ENCODE measurements at regions not wholly inside any gene's neighbourhood (a gene's known extent, or its start where the extent isn't known, plus 50 kb on each side); places are given as distances from the start of the nearest gene placed in this dataset.

- intact Hi-C loops (cut with DNase I; ENCODE audit: low total_unique reads) = no loop called here
- H3K27me3 ChIP-seq = no peaks in the 10 kb centered on the region
- TF ChIP-seq, protein P1, sequence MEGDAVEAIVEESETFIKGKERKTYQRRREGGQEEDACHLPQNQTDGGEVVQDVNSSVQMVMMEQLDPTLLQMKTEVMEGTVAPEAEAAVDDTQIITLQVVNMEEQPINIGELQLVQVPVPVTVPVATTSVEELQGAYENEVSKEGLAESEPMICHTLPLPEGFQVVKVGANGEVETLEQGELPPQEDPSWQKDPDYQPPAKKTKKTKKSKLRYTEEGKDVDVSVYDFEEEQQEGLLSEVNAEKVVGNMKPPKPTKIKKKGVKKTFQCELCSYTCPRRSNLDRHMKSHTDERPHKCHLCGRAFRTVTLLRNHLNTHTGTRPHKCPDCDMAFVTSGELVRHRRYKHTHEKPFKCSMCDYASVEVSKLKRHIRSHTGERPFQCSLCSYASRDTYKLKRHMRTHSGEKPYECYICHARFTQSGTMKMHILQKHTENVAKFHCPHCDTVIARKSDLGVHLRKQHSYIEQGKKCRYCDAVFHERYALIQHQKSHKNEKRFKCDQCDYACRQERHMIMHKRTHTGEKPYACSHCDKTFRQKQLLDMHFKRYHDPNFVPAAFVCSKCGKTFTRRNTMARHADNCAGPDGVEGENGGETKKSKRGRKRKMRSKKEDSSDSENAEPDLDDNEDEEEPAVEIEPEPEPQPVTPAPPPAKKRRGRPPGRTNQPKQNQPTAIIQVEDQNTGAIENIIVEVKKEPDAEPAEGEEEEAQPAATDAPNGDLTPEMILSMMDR (IDR thresholded peaks at IDR 0.05) = no peak
- no peak for TF ChIP-seq POLR2A (IDR thresholded peaks at IDR 0.05)
- H3K4me3 ChIP-seq = no peak overlapping the region
- DNase-seq = no peak
- 78 to 87% methylated on average over 7 of the region's 7 CpGs for WGBS, 2 donors
- no peaks in the 10 kb centered on the region for H3K4me1 ChIP-seq
- H3K36me3 ChIP-seq (ENCODE audit: low read depth, missing control alignments) = no peaks in the 10 kb centered on the region
- H3K9me3 ChIP-seq = no peaks in the 10 kb centered on the region
- no peak overlapping the region for H3K27ac ChIP-seq
Observed at GRCh38 chr16:86962259-86962658, 354.9 kb downstream of the C16orf95 start.

DNA sequence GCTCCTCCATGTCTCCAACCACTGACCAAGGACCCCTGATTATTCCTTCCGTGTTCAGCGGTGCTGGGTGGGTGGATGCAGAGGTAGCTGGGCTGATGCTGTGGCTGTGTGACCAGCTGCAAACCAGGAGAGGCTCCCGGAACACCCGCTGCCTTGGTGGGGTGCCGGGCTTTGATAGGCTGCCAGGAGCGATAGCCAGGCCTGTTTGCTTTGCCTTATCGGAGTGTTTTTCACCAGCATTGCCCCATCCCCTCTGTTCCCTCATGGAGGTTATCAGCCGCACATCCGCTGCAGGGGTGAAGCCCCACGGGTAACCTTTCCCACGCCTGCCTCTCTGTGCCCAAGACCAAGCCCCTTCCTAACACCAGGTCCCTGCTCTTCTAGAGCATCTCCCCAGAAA, 354.3 kb downstream of the C16orf95 start:
- TF ChIP-seq POLR2A (IDR thresholded peaks at IDR 0.05) = no peak
- TF ChIP-seq, protein P1 (IDR thresholded peaks at IDR 0.05) = no peak
- H3K27me3 ChIP-seq = no peaks in the 10 kb centered on the region
- WGBS, 2 donors = 88 to 95% methylated on average over 10 to 11 of the region's 11 CpGs
- H3K4me1 ChIP-seq = no peaks in the 10 kb centered on the region
- no peak for DNase-seq
- no peaks in the 10 kb centered on the region for H3K36me3 ChIP-seq (ENCODE audit: low read depth, missing control alignments)
- H3K4me3 ChIP-seq = no peak overlapping the region
- intact Hi-C loops (cut with DNase I; ENCODE audit: low total_unique reads) = no loop called here
- no peak overlapping the region for H3K27ac ChIP-seq
- H3K9me3 ChIP-seq = no peaks in the 10 kb centered on the region

GRCh38 chr16:86963600-86964575, 353.3 kb downstream of the C16orf95 start:
- 86 to 87% methylated on average over 14 to 25 of the region's 25 CpGs for WGBS, 2 donors
- TF ChIP-seq, protein P1 (IDR thresholded peaks at IDR 0.05) = no peak
- no peak for TF ChIP-seq POLR2A (IDR thresholded peaks at IDR 0.05)
- Histone ChIP-seq H3K4me3 (no peak overlapping the region), H3K27me3 (no peaks in the 10 kb centered on the region), H3K36me3 (ENCODE audit: low read depth, missing control alignments) (no peaks in the 10 kb centered on the region), H3K9me3 (no peaks in the 10 kb centered on the region), H3K27ac (no peak overlapping the region), H3K4me1 (no peaks in the 10 kb centered on the region)
- intact Hi-C loops (cut with DNase I; ENCODE audit: low total_unique reads) = no loop called here
- no peak for DNase-seq

DNA sequence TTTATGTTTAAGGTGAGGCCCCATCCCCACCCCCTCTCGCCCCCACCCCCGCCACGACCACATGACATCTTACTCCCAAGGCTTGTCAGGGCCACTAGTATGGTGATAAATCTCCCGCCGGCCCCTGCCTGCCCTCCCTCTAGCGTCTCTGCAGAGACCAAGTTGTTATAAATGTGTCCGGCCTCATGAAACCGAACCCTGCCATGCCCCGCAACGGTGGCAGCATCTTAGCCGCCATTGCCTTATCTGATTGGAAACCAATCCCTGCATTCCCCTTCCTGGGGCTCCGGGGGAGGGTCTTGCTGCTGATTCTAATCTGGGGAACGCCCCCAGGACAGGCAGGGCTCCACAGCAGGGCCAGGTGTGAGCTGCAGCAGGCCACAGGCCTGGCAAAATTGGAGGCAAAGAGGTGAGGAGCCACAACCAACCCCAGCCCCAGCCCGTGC, 352.4 kb downstream of the C16orf95 start:
- no peak overlapping the region for H3K27ac ChIP-seq
- 70 to 75% methylated on average over 13 to 14 of the region's 14 CpGs for WGBS, 2 donors
- TF ChIP-seq, protein P1 (IDR thresholded peaks at IDR 0.05) = no peak
- TF ChIP-seq POLR2A (IDR thresholded peaks at IDR 0.05) = no peak
- H3K4me1 ChIP-seq = no peaks in the 10 kb centered on the region
- no peak overlapping the region for H3K4me3 ChIP-seq
- no peaks in the 10 kb centered on the region for H3K27me3 ChIP-seq
- no peaks in the 10 kb centered on the region for H3K9me3 ChIP-seq
- no peak for DNase-seq
- no peaks in the 10 kb centered on the region for H3K36me3 ChIP-seq (ENCODE audit: low read depth, missing control alignments)
- intact Hi-C loops (cut with DNase I; ENCODE audit: low total_unique reads) = no loop called here
